Stimulated activated naive CD8-positive, alpha-beta T cell treated with anti-CD3 and anti-CD28 coated beads, Interleukin-15, Interleukin-2, amounts not matched to agents 100 U/mL and 50 U/mL, for 24 hours (primary cell): ENCODE measurements at regions not wholly inside any gene's neighbourhood (a gene's known extent, or its start where the extent isn't known, plus 50 kb on each side); places are given as distances from the start of the nearest gene placed in this dataset.
"Not testable (repeated sequence)": the region's sequence is repeated elsewhere in the genome, so short reads cannot be mapped to it uniquely, and the experiment has no call there.

Source experiments
- ATAC-seq: fragments of 150-1000 bp; cut with Tn5 transposase; one replicate; pipeline ENCODE4 v1.10.0; 2021
- DNase-seq: peaks from one replicate; pipeline ENCODE4 v3.0.0; 2021

DNA sequence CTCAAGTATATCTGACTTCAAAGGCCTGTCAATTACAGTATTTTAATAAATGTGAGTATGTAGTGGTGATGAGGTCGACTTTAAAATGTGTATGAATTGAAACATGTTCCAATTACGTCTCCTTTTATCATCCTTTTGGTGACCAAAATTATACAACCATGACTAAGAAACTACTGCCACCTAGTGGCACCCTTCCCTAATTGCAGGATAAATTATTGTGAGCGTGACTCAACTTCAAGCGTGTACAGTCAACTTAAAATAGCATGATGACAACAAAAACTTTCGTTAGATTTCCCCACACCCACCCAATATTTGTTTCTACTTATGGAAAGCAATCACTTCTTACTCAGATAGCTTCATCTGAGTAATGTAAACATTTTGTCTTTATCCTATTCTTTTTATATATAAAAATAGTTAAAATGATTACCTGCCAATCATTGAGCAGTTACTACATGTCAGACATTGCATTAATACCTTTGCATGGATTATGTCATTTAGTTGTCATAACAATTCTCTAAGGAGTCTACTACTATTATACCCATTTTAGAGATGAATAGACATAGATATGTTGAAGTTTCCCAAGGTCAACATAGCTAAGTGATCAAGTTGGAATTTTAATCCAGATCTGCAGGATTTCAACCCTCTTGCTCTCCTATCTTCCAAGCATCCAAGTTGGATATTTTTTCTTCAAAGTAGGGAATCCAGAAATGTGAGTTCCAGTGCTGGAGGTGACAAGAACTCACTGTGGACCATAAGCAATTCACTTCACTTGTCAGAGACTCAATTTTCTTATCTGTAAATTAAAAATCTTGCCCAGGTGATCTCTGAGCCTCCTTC, 106.0 kb downstream of the MEX3B start:
- DNase-seq (peak; percentile 15), ATAC-seq (no peak)

GRCh38 chr15:81937189-81937588, 108.6 kb downstream of the MEX3B start:
- no peak for DNase-seq
- no peak for ATAC-seq

DNA sequence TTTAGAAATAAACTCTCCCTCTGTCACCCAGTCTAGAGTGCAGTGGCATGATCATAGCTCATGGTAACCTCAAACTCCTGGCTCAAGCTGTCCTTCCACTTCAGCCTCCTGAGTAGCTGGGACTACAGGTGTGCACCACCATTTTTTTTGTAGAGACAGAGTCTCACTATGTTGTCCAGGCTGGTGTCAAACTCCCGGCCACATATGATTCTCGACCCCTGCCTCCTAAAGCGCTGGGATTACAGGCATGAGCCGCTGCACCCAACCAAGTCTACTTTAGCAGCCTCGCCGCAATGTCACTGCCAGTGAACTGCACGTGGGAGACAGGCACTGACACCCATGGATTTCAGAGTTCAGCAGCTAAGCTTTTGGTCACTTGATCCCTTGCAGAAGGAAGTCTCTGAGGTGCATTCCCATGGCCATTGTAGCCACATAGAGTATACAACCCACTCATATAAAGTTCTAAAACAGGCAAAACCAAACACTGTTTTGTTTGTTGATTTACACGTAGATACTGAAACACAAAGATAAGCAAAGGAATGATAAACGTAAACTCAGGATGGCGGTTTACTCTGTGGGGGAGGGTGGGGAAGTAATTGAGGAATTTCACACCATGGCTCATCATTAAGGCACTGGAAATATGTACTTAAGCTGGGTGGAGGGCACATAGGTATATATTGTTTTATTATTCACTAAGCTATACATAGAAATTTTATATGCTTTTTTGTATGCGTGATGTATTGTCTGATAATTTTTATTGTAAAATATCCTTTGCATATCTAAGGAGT, 115.0 kb downstream of the MEX3B start:
- no peak for DNase-seq
- ATAC-seq = no peak

- DNase-seq (no peak), ATAC-seq (no peak)
Observed at GRCh38 chr15:81929557-81929956, 116.3 kb downstream of the MEX3B start.

GRCh38 chr15:81926981-81927380, 118.8 kb downstream of the MEX3B start:
- DNase-seq (no peak), ATAC-seq (no peak)

GRCh38 chr15:81924729-81925128, 121.1 kb downstream of the MEX3B start:
- ATAC-seq (no peak), DNase-seq (no peak)

- no peak for DNase-seq
- ATAC-seq = no peak
Observed at GRCh38 chr15:81923561-81924350, 122.1 kb downstream of the MEX3B start.

- DNase-seq (no peak), ATAC-seq (no peak)
Observed at GRCh38 chr15:81922143-81922542, 123.7 kb downstream of the MEX3B start.

DNA sequence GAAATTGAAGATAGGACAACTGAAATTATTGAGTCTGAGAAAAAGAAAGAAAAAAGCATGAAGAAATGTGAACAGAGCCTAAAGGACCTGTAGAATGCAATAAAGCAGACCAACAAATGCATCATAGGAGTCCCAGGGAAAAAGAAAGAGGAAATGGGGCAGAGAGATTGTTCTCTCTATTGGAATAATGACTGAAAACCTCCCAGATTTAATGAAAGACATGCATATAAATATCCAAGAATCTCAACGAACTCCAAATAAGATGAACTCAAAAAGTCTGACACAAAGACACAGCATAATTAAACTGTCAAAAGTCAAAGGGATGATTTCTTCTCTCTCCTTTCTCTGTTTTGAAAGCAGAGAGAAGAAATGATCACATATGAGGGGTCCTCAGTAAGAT, 124.7 kb downstream of the MEX3B start:
- ATAC-seq = no peak
- DNase-seq = no peak

DNA sequence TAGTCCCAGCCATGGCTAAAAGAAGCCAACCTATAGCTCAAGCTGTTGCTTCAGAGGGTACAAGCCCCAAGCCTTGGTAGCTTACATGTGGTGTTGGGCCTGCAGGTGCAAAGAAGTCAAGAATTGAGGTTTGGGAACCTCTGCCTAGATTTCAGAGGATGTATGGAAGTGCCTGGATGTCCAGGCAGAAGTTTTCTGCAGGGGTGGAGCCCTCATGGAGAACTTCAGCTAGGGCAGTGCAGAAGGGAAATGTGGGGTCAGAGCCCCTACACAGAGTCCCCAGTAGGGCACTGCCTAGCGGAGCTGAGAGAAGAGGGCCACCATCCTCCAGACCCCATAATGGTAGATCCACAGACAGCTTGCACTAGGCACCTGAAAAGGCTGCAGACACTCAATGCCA, 127.1 kb downstream of the MEX3B start:
- ATAC-seq, DNase-seq: not testable (repeated sequence)

DNA sequence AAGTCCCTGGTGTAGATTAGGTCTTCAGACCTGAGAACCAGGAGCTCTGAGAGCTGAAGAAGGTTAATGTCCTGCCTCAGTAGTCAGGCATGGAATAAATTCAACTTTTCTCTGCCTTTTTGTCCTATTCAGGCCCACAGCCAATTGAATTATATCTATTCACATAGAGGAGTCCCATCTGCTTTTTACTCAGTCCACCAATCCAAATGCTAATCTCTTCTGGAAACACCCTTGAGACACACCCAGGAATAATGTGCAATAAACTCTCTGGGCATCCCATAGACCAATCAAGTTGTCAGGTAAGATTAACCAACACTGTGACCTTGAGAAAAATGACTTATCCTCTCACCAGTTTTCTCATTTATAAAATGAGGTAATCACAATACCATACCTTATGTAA, 129.4 kb downstream of the MEX3B start:
- ATAC-seq = no peak

DNA sequence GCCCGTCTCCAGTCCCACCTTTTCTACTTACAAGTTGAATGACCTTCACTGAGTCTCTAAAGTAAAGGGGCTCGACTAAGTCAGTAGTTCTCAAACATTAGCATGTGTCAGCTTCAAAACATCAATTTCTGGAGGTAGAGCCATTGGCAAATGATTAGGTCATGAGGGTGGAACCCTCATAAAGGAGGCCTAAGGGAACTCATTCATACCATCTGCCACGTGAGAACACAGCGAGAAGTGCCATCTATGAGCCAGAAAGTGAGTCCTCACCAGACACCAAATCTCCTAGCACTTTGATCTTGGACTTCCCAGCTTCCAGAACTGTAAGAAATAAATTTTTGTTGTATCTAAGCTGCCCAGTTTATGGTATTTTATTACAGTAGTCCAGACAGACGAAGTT, 129.8 kb downstream of the MEX3B start:
- no peak for DNase-seq
- no peak for ATAC-seq

More for the DNA sequence above, 129.4 kb downstream of the MEX3B start:
- DNase-seq = no peak

DNA sequence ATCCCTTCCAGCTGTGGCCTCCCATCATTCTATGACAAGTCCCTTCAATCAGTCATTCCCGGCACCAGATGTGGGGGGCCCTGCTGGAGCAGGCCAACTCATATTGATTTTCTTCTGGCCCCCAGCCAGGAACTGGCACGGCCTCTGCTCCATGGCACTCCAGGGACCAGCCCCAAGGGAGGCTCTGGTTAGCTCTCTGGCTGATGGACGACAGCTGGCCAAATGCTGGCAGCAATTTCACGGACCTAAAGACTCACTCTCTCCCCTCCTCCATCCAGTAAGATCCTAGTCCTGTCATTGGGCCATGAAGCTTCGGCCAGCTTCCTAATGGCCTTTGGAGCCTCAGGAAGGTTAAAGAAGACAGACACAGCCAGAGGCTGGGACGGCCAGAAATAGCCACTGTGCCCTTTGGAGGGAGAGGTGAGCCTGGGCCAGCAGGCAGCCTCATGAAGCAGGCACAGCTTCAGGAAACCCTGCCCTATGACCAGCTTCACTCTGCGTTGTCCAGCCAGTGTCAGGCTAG, 131.0 kb downstream of the MEX3B start:
- ATAC-seq (no peak), DNase-seq (no peak)

DNA sequence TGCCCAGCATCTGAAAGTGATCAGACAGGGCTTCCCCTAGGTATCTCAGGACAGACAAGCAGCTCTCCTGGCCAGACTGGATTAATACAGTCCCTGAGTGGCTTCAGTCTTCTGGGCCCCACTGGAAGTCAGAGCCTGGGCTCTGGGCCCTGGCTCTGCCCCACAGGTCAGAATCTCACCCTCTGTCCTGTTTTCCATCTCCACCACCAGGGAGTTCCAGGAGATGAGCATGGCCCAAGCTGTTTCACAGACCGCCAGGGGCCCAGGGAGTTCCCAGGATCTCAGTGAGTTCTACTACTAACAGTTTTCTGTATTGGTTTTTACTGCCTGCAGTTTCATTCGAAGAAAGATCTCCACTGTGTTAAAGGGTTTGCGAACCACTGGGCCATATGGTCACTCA, 131.5 kb downstream of the MEX3B start:
- DNase-seq = no peak
- ATAC-seq = no peak

DNA sequence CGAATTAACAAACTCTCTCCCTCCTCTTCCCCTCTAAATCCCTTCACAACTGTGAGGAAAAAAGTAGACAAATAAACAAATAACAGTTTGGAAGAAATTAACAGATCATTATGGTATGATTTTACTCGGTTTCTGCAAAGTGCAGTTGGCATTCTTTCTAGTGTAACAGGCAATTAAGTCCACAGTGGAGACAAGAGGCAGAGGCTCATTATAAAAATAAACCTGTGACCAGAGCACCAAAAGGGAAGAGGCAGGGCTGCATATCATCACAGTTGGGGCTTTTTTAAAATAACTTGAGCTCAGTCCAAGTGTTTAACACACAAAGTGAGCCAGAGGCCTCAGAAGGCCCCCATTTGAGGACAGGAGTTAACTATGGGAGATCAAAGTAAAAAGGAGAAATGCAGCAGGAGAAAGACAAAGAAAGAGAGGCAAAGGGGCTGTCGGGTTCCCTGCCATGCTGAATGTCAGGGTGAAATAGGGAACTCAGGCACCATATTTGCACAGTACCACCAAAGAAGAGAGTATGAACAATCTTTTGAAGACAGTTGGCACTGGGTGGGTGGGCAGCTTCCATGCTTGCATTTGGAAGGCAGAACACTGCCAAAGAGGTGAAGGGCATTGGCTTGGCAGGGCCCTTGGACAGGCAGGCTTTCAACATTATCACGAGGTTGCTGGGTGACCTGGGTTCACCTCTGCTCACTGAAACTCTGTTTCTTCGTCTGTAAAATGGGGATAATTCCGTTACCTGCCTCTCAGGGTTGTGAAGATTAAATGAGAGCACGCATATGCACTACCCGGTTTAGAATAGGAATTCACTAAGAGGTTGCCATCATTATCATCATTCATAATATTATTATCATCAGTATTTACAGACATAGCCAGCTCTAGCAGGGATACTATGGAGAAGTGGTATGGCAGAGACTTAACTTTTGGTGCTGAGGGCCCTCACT, 134.5 kb downstream of the MEX3B start:
- DNase-seq (no peak), ATAC-seq (no peak)

GRCh38 chr15:81910355-81911021, 135.3 kb downstream of the MEX3B start:
- ATAC-seq = no peak
- no peak for DNase-seq

GRCh38 chr15:81909011-81909358, 136.8 kb downstream of the MEX3B start:
- DNase-seq = no peak
- ATAC-seq = no peak

- DNase-seq (no peak), ATAC-seq (no peak)
Observed at GRCh38 chr15:81908111-81908510, 137.7 kb downstream of the MEX3B start.

DNA sequence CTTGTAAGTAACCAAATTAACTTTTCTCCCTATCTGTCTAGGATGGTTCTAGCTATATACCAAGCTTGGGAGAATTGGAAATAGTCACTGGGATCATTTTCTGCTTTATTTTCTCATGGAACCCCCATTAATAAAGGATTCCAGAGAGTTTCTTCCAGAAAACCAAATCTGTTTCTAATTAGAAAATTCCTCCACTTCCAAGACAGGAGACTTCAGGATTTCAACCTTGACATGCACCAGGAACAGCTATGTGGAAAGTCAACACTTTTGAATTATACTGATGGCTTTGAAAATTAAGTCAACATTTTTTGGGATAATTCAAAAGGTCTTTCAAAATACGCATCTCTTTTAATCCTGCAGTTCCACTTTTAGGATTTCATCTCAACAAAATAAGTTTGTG, 138.3 kb downstream of the MEX3B start:
- no peak for DNase-seq
- ATAC-seq = no peak

GRCh38 chr15:81905889-81906288, 139.9 kb downstream of the MEX3B start:
- DNase-seq = no peak

DNA sequence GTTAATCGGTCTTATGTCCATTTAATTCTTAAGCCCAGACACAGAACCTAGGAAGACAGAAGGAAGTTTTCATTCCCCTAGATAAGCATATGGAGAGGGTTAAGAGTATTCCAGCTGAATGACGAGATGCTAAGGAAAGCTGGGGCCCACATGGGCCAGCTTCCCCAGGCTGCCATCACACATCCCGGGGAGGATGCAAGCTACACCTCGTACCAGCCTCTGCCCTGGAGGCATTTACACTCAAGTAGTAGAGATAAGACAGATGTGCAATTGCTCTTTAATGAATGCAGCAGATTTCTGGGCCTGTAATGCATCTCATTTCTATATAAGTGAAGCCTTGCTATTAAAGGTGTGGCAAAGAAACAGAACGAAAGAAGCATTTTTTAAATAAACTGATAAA, 144.5 kb downstream of the MEX3B start:
- ATAC-seq (no peak), DNase-seq (no peak)

More at GRCh38 chr15:81905889-81906288, 139.9 kb downstream of the MEX3B start:
- no peak for ATAC-seq
